ENCODE measurements at regions not wholly inside any gene's neighbourhood (a gene's known extent, or its start where the extent isn't known, plus 50 kb on each side); places are given as distances from the start of the nearest gene placed in this dataset.

- TF ChIP-seq CTCF (IDR thresholded peaks at IDR 0.05), result no peak
- TF ChIP-seq POLR2A (IDR thresholded peaks at IDR 0.05), result no peak
Observed at GRCh38 chr1:234851450-234852438, 241.8 kb upstream of the IRF2BP2 start.
